ENCODE measurements at regions not wholly inside any gene's neighbourhood (a gene's known extent, or its start where the extent isn't known, plus 50 kb on each side); places are given as distances from the start of the nearest gene placed in this dataset.

- H3K9me3 ChIP-seq (ENCODE audit: control insufficient read depth, insufficient read depth, low read depth, low read length), result no peaks in the 10 kb centered on the region
- CTCF ChIA-PET, result no interaction called here
Observed at GRCh38 chr7:69047151-69047754, 551.0 kb upstream of the AUTS2 start.

GRCh38 chr7:69049326-69049725 lies 548.9 kb upstream of the AUTS2 start:
- CTCF ChIA-PET, result interaction anchor here (0.6 kb wide), 1 partner anchor 351 kb away, joined by 4 read pairs; no protein-coding TSS in a partner anchor
- no peak for TF ChIP-seq ZNF514 (tag by site-specific recombination; IDR thresholded peaks at IDR 0.05)
- no peak for TF ChIP-seq KLF1 (tag by site-specific recombination; IDR thresholded peaks at IDR 0.05)
- no peak for TF ChIP-seq ZNF600 (tag by site-specific recombination; IDR thresholded peaks at IDR 0.05)
- TF ChIP-seq ZNF626 (tag by site-specific recombination; IDR thresholded peaks at IDR 0.05), result no peak
- TF ChIP-seq ZNF174 (tag by site-specific recombination; IDR thresholded peaks at IDR 0.05), result no peak
- TF ChIP-seq ZBTB8A (tag by site-specific recombination; IDR thresholded peaks at IDR 0.05), result no peak
- TF ChIP-seq HOXC10 (CRISPR knock-in tag; IDR thresholded peaks at IDR 0.05), result no peak
- TF ChIP-seq GLIS2 (tag by site-specific recombination; IDR thresholded peaks at IDR 0.05), result no peak
- TF ChIP-seq ZNF596 (tag by site-specific recombination; IDR thresholded peaks at IDR 0.05), result no peak
- TF ChIP-seq ZNF24 (tag by site-specific recombination; IDR thresholded peaks at IDR 0.05), result no peak
- no peak for TF ChIP-seq ZNF660 (tag by site-specific recombination; IDR thresholded peaks at IDR 0.05)
- no peak for TF ChIP-seq HOXD13 (CRISPR knock-in tag; IDR thresholded peaks at IDR 0.05; ENCODE audit: borderline replicate concordance)
- POLR2A ChIA-PET, result no interaction called here
- Histone ChIP-seq H3K27ac (ENCODE audit: extremely low read depth, low read depth, low read length) (no peak overlapping the region), H3K9me3 (ENCODE audit: control insufficient read depth, insufficient read depth, low read depth, low read length) (no peaks in the 10 kb centered on the region), H3K4me3 (ENCODE audit: low read depth, low read length) (no peak overlapping the region), H3K4me1 (ENCODE audit: control insufficient read depth, insufficient read depth, low read length) (no peaks in the 10 kb centered on the region), H3K36me3 (ENCODE audit: control insufficient read depth in 2 of 2, insufficient read depth in 1 of 2, low read length in 2 of 2) (no peaks in the 10 kb centered on the region)

More at GRCh38 chr7:69047151-69047754, 551.0 kb upstream of the AUTS2 start:
- Histone ChIP-seq H3K4me3 (ENCODE audit: low read depth, low read length) (no peak overlapping the region), H3K27ac (ENCODE audit: extremely low read depth, low read depth, low read length) (no peak overlapping the region), H3K36me3 (ENCODE audit: control insufficient read depth in 2 of 2, insufficient read depth in 1 of 2, low read length in 2 of 2) (no peaks in the 10 kb centered on the region), H3K4me1 (ENCODE audit: control insufficient read depth, insufficient read depth, low read length) (no peaks in the 10 kb centered on the region)
- POLR2A ChIA-PET, result no interaction called here
- TF ChIP-seq ZBTB7A (tag by site-specific recombination; IDR thresholded peaks at IDR 0.05; ENCODE audit: low read depth) (no peak), ZNF311 (tag by site-specific recombination; IDR thresholded peaks at IDR 0.05; ENCODE audit: borderline replicate concordance) (no peak), ZNF157 (tag by site-specific recombination; IDR thresholded peaks at IDR 0.05) (no peak), ZNF830 (tag by site-specific recombination; IDR thresholded peaks at IDR 0.05; ENCODE audit: low read depth) (no peak), ZNF121 (tag by site-specific recombination; IDR thresholded peaks at IDR 0.05) (no peak), OSR2 (tag by site-specific recombination; IDR thresholded peaks at IDR 0.05) (no peak), GLIS1 (tag by site-specific recombination; IDR thresholded peaks at IDR 0.05) (no peak), ZNF529 (tag by site-specific recombination; IDR thresholded peaks at IDR 0.05; ENCODE audit: insufficient replicate concordance) (no peak), HIC1 (tag by site-specific recombination; IDR thresholded peaks at IDR 0.05) (no peak)

GRCh38 chr7:69052447-69052846 lies 545.8 kb upstream of the AUTS2 start:
- ChIA-PET POLR2A (no interaction called here), CTCF (interaction anchor here (0.6 kb wide), 1 partner anchor 1728 kb away, joined by 3 read pairs; no protein-coding TSS in a partner anchor)
- Histone ChIP-seq H3K4me3 (ENCODE audit: low read depth, low read length) (no peak overlapping the region), H3K27ac (ENCODE audit: extremely low read depth, low read depth, low read length) (no peak overlapping the region), H3K4me1 (ENCODE audit: control insufficient read depth, insufficient read depth, low read length) (no peaks in the 10 kb centered on the region), H3K9me3 (ENCODE audit: control insufficient read depth, insufficient read depth, low read depth, low read length) (no peaks in the 10 kb centered on the region), H3K36me3 (ENCODE audit: control insufficient read depth in 2 of 2, insufficient read depth in 1 of 2, low read length in 2 of 2) (no peaks in the 10 kb centered on the region)
- no peak for TF ChIP-seq ZXDB (tag by site-specific recombination; IDR thresholded peaks at IDR 0.05)
- no peak for TF ChIP-seq ZNF23 (tag by site-specific recombination; IDR thresholded peaks at IDR 0.05; ENCODE audit: borderline replicate concordance)
- no peak for TF ChIP-seq ZNF239 (tag by site-specific recombination; IDR thresholded peaks at IDR 0.05)
- TF ChIP-seq ZNF354C (tag by site-specific recombination; IDR thresholded peaks at IDR 0.05; ENCODE audit: borderline replicate concordance, low read depth), result no peak
- no peak for TF ChIP-seq ZNF426 (tag by site-specific recombination; IDR thresholded peaks at IDR 0.05)
- TF ChIP-seq ZNF362 (tag by site-specific recombination; IDR thresholded peaks at IDR 0.05), result no peak
- TF ChIP-seq ZNF221 (tag by site-specific recombination; IDR thresholded peaks at IDR 0.05; ENCODE audit: borderline replicate concordance), result no peak
- TF ChIP-seq ZNF776 (tag by site-specific recombination; IDR thresholded peaks at IDR 0.05; ENCODE audit: borderline replicate concordance), result no peak
- TF ChIP-seq ZNF610 (tag by site-specific recombination; IDR thresholded peaks at IDR 0.05; ENCODE audit: borderline replicate concordance), result no peak
- TF ChIP-seq BCL6B (tag by site-specific recombination; IDR thresholded peaks at IDR 0.05), result no peak

Data from HEK293 (cell line).